CD4-positive, alpha-beta T cell treated with Interleukin-21 for 1 hour (primary cell): ENCODE measurements at regions not wholly inside any gene's neighbourhood (a gene's known extent, or its start where the extent isn't known, plus 50 kb on each side); places are given as distances from the start of the nearest gene placed in this dataset.
"Not testable (repeated sequence)": the region's sequence is repeated elsewhere in the genome, so short reads cannot be mapped to it uniquely, and the experiment has no call there.

Experiments used
- DNase-seq: peaks from one replicate; pipeline ENCODE4 v3.0.0-alpha.2; 2020

- DNase-seq = no peak
Measured at GRCh38 chr18:21928925-21929324, 188.3 kb downstream of the MIB1 start.

GRCh38 chr18:21930177-21930576 is 189.6 kb downstream of the MIB1 start:
- DNase-seq = no peak

- no peak for DNase-seq
Measured at GRCh38 chr18:21933931-21934765, 193.6 kb downstream of the MIB1 start.

GRCh38 chr18:21934766-21935015 is 194.1 kb downstream of the MIB1 start:
- no peak for DNase-seq

- DNase-seq = no peak
Measured at GRCh38 chr18:21943456-21943855, 202.9 kb downstream of the MIB1 start.

- DNase-seq = no peak
Measured at GRCh38 chr18:21949326-21950015, 208.9 kb downstream of the MIB1 start.

GRCh38 chr18:21955757-21956652 is 213.4 kb upstream of the GATA6 start:
- peak; percentile 70 for DNase-seq

- no peak for DNase-seq
Measured at GRCh38 chr18:21958263-21958662, 211.1 kb upstream of the GATA6 start.

- no peak for DNase-seq
Measured at GRCh38 chr18:21958707-21959450, 210.5 kb upstream of the GATA6 start.

GRCh38 chr18:21960189-21960588 is 209.2 kb upstream of the GATA6 start:
- no peak for DNase-seq

- no peak for DNase-seq
Measured at GRCh38 chr18:21963336-21963735, 206.1 kb upstream of the GATA6 start.

GRCh38 chr18:21968338-21968737 is 201.1 kb upstream of the GATA6 start:
- DNase-seq = no peak

- DNase-seq = no peak
Measured at GRCh38 chr18:21972281-21972680, 197.1 kb upstream of the GATA6 start.

- DNase-seq = not testable (repeated sequence)
Measured at GRCh38 chr18:21975954-21976353, 193.4 kb upstream of the GATA6 start.

- no peak for DNase-seq
Measured at GRCh38 chr18:21978546-21979170, 190.7 kb upstream of the GATA6 start.

- no peak for DNase-seq
Measured at GRCh38 chr18:21979171-21979560, 190.2 kb upstream of the GATA6 start.

GRCh38 chr18:21979759-21980158 is 189.6 kb upstream of the GATA6 start:
- DNase-seq = no peak

- DNase-seq = no peak
Measured at GRCh38 chr18:21980744-21981143, 188.6 kb upstream of the GATA6 start.

GRCh38 chr18:21981489-21981888 is 187.9 kb upstream of the GATA6 start:
- not testable (repeated sequence) for DNase-seq

GRCh38 chr18:21991081-21991534 is 178.3 kb upstream of the GATA6 start:
- DNase-seq = no peak

- DNase-seq = no peak
Measured at GRCh38 chr18:21991886-21992285, 177.5 kb upstream of the GATA6 start.

- no peak for DNase-seq
Measured at GRCh38 chr18:21996351-21996826, 173.0 kb upstream of the GATA6 start.
